Activated CD4-positive, alpha-beta T cell treated with anti-CD3 and anti-CD28 coated beads, Interleukin-10, Interleukin-2, amounts not matched to agents 100 ng/mL and 50 ng/mL, durations not matched to agents 16 hours and 8 hours (primary cell): ENCODE measurements at regions not wholly inside any gene's neighbourhood (a gene's known extent, or its start where the extent isn't known, plus 50 kb on each side); places are given as distances from the start of the nearest gene placed in this dataset.

Experiments used
- DNase-seq: peaks from one replicate; pipeline ENCODE4 v3.0.0-alpha.2; 2020

DNA sequence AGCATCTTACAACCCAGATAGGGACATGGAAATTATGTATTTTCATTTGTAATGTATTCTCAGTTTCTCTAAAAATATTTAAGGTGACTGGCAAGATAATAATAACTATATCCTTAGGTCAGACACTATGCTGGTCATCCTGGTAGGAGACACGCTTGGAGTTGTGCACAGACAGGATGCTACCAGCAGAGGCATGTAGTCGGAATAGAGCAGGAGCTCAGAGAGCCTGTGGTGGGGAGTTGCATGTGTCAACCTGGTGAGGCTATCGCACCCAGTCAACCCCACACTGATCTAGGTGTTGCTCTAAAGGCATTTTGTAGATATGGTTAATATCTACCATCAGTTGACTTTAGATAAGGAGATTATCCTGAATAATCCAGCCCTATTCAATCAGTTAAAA, 318.5 kb downstream of the MIAT start:
- no peak for DNase-seq

DNA sequence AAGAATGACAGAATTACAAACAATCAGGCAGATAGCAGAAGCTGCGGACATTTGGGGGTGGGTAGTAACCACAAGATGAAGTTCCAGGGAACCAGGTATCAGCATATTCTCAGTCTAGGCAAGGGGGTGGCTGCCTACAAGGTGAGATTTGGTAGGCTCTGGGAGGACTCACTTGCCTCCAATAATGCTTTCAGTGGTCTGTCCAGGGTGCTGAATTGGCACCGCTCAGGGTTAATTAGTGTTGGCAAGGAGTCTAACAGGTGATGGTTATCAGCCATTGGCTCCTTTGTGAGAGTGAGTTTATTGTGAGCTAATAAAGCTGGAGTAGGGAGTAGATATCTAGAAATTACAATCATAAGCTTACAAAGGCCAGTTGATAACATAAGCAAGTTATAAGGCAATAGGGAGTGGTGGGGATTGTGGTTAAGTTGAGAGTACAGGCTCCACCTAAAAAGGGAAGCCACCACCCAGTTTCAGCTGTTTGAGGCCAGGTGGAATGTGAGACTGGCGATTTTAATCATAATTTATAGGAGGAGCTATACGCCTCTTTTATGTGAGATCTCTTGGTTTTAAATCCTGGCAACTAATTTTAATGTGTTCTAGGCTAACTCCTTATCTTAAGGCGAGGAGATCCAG, 320.5 kb downstream of the MIAT start:
- no peak for DNase-seq

DNA sequence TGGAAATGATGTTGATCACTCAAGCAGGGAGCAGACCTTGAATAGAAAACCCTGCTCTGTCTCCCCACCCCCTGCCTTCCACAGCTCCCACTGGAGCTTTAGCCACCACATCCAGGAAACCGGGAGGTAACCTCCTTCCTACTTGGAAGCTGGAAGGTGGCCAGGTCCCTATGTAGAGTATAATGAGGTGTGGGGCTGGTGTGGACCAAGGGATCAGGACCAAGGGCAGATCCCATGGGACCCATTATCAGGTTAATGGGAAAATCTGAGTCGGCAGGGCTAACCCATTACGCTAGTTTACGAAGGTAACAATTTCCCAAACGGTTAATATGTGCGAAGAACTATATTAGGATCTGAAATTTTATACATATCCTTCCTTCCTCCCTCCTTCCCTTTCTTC, 321.9 kb downstream of the MIAT start:
- DNase-seq = no peak

DNA sequence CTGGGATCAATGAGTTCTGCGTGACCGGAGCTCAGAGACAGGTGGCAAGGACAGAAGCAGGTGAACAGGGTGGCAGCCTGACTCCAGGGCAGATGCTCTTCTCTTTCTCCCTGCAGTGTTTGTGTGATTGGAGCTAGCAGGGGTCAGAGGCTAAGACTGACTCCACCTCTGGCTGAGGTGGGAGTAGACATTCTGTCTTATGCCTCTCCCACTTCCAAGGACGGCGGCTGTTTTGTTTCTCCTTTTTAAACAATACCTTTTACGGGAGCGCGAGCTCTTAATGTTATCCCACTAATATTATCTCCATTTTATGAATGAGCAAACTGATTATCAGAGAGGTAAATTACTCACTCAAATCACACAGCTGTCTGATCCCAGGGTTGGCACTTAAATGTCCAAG, 323.7 kb downstream of the MIAT start:
- DNase-seq = no peak

DNA sequence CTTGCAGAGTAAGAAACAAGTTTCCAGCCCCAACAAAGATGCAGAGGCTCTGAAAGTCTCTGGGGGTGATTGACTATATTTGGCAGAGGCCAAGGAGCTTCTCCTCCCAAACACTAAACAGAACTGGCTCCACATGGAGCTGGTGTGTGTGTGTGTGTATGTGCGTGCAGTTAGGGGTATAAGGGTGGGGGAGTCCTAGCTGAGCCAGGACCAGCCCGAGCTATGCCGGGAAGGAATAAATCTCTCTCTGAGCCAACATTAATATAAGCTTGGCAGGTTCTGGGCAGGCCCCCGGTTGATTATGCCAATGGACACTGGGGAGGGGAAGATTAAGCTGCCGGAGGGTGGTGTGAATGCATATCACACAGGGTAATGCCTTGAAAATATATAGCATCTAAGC, 324.2 kb downstream of the MIAT start:
- no peak for DNase-seq

DNA sequence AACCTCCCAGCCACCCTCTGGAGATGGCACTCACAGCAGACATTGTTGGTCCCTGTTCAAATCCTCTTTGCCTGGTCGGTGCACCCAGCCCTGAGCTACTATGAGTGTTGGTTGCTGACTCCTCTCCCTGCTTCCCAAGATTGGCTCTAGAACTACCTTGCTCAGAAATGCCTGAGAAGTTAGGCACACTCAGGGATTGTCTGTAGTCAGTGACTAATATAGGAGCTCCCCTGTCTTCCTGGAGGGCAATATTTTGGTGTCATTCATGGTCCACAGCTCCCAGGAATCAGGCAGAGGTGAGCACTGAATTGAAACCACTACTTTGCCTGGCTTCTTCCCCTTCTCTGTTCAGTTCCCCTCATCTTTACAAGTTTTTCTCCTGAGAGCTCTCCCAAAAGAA, 325.9 kb downstream of the MIAT start:
- no peak for DNase-seq

DNA sequence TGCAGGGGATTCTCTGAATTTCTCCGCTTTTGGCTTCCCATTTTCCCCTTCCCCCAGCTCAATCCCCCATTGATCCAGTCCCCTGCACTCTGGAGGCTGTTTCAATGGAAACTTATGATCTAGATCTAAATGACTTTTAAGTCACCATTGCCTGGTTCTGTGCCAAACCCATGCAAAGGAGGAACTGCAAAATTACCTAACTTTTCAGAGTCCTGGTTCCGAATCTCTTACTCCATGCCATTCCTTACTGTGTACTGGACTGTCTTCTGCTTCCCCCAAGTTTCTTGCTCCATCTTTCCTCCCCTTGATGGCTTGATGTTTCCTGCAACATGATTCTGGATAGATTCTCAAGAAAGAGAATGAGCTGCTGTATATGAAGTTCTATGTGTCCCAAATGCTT, 327.8 kb downstream of the MIAT start:
- no peak for DNase-seq

DNA sequence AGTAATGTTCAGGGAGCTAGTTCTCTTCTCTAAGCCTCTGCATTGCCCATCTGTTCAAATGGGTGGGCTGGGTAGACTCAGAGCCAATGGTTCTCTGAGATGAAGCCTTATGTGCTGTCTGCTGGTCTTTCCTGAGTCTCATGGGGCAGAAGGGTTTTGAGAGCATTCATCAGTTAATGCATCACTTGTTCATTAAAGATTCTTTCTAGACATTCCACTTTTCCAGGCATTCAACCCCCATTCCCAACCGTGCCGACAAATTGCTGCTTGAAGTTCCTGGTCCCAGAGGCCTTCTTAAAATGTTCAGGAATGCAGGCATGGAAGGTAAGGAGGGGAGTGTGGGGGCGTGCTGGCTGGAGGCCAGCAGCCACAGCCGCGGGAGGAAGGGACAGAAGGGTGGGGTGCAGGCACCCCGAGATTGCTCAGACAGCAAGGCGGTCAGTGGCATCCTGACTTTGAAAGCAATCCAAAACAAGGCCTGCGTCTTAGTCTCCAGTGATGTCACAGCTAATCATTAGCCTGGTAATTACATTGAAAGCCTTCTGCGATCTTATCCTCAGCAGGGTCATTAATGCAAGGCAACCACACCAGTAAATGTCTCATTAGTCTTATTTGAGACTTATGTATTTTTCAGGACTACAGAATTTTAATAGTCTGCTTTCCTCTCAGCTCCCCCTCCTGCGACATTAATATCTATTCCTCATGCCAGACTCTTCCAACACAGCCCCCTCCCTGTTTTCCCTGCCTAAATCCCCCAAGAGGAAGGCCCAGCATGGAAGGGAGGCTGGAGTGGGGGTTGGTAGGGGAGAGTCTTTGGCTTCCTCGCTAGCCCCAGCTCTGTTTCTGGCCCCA, 328.8 kb downstream of the MIAT start:
- no peak for DNase-seq

DNA sequence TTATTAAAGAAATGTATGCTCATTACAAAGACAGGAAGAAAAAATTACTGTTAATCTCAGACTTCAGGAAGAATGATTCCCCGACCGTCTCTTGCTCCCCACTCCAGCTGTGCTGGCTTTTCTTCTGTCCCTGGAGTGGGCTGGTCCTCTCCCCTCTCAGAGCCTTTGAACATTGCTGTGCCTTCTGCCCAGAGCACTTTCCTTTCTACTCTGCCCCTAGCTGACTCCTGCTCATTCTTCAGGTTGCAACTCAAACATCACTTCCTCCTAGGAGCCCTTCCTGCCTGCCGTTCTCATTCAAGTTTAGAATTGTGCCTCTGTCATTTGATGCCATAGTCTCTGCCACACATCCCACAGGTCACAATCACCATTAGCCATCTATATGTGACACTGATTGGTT, 329.5 kb downstream of the MIAT start:
- no peak for DNase-seq

DNA sequence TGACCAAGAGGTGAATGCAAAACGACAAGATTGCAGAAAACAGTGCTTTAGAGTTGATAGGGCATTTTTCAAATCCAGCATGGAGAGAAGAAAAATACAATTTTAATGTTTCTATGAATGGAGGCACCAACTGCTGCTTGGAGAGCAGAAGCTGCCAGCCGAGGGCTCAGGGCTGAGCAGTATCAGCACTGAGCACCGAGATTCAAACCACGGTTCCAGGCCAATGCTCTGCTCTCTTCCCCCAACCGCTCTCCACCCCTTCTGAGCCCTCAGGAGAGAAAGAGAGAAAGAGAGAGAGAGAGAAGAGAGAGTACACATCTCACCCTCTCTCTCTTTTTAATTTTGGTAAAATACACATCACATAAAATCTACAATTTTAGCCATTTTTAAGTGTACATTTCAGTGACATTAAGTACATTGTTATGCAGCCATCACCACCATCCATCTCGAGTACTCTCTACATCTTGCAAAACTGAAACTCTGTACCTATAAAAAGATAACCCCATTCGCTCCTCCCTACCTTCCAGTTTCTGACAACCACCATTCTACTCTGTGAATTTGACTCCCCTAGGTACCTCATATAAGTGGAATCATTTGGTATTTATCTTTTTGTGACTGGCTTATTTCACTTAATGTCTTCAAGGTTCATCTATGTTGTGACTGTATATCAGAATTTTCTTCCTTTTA, 333.3 kb downstream of the MIAT start:
- no peak for DNase-seq

DNA sequence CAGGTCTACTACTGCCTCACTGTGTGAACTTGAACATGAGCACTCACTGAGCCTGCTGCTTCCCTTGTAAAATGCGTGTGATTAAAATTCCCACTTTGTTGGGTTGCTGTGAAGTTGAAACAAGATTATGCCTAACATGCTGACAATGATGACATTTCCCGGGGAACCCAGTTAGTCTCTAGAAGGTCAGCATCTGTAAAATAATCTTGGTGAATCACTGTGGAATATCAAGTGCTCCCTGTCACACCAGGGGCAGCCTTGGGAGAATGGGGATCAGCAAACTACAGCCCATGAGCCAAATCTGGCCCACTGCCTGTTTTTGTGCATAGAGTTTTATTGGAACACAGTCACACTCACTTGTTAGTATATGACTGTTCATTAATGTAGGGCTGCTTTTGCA, 335.2 kb downstream of the MIAT start:
- DNase-seq = no peak

DNA sequence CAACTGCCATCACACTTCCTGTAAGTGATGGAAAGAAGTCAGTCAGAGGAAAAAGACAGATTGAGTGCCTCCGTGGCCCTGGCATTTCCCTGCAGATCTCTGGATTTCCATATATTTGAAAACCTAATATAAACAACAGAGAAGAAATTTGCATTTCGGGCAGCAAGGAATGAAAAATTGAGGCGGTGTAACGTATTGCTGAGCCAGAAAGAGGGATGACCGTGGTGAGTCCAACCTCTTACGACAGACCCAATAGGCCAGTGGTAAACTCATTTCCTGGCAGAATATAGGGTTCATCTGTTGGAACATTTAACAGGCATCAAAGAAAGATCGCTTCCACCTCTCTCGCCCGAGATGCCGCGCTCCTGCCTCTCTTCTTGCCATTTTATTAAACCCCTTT, 336.5 kb downstream of the MIAT start:
- no peak for DNase-seq

DNA sequence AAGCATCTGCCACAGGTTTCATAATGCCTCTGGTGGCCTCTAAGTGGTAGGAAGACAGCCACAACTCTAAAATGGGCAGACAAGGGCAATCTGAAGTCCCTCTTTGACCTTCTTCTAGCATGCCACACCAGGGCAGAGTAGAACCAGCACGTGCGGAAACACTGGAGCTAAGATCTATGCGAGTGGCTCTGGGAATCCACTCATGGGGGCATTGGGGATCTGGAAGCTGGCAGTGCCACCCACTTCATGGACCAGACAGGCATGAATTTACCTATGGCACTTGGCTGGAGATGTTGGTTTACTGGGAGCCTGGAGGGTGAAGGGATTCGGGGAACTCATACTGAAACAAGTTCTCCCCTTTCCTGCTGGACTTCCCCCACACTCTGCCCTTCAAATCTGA, 337.4 kb downstream of the MIAT start:
- DNase-seq = no peak

DNA sequence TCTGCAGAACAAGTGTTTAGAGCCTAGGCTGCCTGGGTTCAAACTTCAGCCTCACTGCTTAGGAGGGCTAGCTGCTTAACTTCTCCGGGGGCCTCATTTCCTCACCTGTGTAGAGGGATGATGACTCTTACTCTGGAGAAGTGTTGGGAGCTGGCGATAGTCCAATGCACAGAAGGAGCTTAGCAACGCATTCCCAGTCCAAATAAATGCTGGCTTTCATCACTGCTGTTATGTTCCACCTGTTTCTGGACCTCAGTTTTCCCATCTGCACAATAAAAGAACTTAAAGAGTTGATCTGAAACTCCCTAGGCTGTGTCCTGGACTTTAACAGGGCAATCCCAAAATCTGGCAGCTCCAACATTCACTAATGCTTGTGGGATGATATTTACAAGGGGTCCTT, 337.8 kb downstream of the MIAT start:
- DNase-seq = no peak

DNA sequence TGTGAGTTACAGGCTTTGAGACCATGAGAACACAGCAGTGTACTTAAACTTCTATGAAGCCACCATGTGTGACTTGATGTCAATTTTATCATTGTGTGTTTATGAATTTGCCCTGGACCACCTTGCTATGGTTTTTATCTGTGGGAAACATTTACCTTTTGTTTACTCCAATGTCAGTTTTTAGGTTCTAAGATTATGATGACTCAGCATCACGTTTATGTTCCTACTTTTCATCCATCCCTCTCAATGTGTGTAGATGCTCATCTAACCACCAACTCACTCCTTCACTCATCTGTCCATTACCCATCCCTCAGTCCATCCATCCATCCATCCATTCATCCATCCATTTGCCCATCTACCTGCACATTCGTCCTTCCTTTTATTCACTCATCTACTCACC, 338.8 kb downstream of the MIAT start:
- DNase-seq = no peak

DNA sequence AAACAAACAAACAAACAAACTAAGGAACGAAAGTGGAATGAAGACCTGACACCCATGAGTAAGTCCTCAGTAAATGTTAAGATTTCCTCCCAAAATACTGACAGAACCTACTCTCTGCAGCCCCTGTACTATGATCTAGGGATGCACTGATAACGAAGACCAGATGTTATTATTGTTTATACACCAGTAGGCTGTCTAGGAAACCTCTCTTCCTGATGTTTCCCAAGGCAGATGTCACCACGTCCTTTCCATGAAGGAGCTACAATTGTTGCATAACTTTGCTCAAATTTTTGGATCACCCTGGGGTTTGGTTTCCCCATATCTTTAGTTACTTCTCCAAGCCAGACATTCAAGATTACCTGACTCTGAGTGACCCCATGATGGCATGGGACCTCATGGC, 340.7 kb downstream of the MIAT start:
- no peak for DNase-seq

DNA sequence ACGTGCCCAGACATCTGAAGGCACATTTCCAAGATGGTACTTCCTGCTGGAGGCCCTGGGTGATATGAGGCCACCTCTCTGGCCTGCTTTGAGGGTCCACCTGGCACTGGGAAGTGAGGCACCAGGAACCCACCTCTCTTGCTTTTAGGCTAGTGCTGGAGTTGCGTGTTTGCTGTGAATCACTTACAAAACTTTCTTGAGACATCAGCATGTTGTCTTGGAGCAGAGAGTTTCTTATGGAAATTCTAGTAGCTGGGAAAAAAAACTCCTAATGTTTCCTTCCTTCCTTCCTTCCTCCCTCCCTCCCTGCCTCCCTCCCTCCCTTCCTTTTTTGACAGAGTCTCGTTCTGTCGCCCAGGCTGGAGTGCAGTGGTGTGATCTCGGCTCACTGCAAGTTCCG, 341.3 kb downstream of the MIAT start:
- DNase-seq = no peak

DNA sequence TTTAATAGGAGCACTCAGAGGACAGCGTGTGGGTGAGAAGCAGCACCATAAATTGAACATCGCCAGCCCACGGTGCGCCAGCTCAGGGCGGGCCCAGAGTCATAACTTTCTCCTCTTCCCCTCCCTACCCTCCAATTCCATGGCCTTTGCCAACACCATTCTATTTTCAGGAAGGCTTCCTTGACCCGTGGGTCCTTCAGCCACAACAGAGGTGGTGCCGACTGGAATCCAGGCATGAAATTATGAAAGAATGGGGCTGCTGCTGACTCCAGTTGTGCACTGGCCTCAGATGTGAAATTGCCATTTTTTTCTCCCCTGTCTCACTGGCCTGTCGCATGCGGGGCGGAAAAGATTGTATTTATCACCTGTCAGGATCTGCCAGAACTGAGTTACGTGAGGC, 345.9 kb downstream of the MIAT start:
- no peak for DNase-seq

DNA sequence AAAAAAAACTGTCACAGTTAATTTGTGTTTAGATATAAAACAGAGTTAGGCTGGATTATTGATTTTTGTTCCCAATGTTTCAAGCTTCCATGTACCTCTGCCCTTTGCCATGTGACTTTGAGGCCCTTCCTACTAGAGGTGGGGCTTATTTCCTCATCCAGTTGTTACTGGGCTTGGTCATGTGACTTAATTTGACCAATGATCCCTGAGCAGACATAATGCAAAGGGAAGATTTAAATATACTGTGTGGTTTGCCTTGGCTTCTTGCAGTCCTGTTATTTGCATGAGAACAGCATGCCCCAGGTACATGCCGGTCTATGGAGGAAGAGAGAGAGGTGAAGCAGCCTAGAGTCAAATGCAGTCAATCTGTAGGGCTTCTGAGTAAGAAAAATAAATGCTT, 347.0 kb downstream of the MIAT start:
- no peak for DNase-seq

DNA sequence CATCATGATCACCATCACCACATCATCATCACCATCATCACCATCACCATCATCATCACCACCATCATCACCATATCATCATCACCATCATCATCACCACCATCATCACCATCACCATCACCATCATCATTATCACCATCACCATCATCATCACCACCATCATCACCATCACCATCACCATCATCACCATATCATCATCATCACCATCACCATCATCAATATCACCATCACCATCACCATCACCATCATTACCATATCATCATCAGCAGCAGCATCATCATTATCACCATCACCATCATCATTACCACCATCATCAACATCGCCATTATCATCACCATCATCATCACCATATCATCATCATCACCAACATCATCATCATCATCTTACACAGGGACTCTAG, 351.1 kb downstream of the MIAT start:
- no peak for DNase-seq

DNA sequence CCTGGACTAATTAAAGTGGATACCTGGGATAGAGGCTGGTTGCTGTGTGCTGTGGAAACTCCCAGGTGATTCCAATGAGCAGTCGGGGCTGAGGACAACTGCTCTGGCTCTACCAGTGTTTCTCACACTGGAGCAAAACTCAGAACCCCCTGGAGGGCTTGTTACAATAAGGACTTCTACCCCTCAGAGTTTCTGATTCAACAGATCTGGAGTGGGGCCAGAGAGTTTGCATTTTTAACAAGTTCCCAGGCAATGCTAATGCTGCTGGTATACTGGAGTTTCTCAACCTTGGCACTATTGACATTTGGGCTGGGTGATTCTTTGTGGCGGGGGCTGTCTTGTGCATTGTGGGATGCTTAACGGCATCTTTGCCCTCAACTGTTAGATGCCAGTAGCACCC, 353.7 kb downstream of the MIAT start:
- no peak for DNase-seq

DNA sequence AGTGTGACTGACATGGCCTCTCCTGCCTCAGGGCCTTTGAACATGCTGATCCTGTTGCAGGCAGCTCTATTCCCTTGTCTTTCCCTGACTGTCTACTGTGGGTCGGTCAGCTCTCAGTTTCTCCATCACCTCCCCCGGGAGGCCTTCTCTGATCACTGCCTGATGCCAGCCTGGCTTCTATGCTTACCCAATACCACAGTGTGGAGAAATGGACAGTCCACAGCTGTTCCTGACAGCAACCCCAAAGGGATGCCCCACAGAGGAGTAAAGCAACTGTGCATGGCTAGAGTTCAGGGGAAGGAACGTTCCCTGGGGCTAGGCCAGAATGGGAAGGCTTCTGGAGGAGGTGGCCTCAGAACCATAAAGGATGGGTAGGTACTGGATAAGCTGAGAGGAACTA, 354.3 kb downstream of the MIAT start:
- no peak for DNase-seq

DNA sequence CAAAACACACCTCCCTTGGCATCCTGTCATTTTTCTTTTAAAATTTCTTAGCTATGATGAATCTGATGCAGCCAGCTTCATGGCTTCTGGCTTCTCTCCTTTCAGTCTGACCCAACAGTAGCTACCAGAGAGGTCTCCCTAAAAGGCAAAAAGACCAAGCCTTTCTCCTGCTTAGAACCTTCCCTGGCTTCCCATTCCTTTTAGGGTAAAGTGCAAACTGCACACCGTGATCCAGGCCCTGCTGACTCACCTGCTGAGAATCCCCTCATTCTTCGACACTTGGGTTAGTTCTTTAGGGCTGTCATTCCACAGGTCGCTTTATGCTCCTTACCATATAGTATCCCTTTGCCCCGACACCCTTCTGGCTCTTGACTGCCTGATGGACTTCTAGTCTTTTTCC, 362.4 kb downstream of the MIAT start:
- no peak for DNase-seq

DNA sequence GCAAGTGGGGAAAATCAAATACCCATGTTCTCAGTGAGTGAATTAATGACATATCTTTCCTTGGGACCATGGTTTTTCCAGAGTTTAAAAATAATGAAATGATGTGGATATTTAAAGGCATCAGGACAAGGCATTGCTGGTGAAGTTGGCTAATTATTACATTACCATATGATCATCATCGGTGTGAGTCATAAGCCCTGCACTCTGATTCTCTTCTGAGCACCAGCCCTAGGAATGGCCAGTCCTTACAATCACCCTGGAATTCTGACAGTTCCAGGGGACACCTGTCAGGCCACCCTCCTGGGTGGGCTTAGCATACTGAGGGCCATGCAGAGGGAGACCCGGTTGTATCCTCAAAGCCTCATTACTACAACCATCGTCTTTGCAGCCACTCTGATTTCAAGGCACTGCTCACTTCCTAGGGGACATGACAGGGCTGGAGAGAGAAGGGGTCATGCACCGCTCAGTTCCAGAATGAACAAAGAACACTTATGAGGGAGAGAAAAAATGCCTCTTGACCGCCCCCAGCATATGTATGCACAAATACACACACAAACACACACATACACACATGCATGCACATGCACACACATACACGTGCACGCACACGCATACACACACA, 365.0 kb downstream of the MIAT start:
- DNase-seq = no peak
